ENCODE measurements at regions not wholly inside any gene's neighbourhood (a gene's known extent, or its start where the extent isn't known, plus 50 kb on each side); places are given as distances from the start of the nearest gene placed in this dataset.
"Not testable (repeated sequence)": the region's sequence is repeated elsewhere in the genome, so short reads cannot be mapped to it uniquely, and the experiment has no call there.

- DNase-seq (ENCODE audit: low read depth in 4 of 4, low spot score in 3 of 4), result no peak
These were observed 546.0 kb upstream of the RGMB start for GRCh38 chr5:98227489-98227888.

DNA sequence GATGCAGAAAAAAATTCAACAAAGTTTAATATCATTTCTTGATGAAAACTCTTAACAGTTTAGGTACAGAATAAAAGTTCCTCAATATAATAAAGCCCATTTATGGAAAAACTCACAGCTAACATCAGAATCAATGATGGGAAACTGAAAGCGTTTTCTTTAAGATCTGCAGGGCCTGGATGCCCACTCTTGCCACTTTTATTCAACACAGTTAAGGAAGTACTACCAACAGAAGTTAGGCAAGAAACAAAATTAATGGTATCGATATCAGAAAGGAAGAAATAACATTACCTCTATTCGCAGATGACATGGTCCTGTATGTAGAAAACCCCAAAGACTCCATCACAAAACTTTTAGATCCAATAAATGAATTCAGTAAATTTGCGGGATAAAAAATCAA, 542.4 kb upstream of the RGMB start:
- DNase-seq (ENCODE audit: low read depth in 4 of 4, low spot score in 3 of 4), result no peak

DNA sequence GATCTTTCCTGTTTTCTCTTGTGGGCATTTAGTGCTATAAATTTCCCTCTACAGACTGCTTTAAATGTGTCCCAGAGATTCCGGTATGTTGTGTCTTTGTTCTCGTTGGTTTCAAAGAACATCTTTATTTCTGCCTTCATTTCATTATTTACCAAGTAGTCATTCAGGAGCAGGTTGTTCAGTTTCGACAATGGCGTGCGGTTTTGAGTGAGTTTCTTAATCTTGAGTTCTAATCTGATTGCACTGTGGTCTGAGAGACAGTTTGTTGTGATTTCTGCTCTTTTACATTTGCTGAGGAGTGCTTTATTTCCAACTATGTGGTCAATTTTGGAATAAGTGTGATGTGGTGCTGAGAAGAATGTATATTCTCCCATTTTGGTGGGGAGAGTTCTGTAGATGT, 535.7 kb upstream of the RGMB start:
- DNase-seq (ENCODE audit: low read depth in 4 of 4, low spot score in 3 of 4), result not testable (repeated sequence)

DNA sequence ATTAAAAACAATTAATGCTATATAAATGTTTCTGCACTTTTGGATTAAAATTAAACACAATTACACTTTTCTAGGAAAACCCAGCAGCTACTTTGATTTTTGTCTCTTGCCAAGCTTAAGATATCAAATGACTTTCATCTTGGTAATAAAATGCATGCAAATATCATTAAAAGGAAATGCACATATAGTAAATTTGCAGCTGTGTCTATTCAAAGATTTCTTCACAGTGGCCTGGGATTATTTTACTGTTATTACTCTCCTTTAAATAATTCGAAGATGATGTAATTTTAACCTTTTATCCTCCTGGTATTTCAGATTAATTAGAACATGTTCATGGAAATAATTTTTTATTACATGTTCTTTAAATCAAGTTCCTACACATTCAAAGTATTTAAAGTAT, 529.5 kb upstream of the RGMB start:
- DNase-seq (ENCODE audit: low read depth in 4 of 4, low spot score in 3 of 4), result no peak

DNA sequence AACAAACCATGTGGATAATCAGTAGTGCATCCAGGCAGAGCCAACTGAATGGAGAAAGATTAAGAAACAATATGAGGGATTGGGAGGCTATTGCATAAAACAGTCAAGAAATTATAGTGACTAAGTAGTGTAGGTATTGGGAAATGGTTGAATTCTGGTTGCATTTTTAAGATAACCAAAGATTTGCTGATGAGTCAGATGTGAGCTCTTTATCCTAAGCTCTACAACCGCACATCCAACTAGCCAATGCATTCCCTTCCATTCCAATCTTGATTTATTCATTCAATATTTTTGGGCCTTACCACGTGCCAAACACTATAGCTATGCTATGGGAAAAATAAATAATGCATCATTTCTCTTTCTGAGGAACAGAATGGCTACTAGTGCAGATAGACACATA, 524.5 kb upstream of the RGMB start:
- DNase-seq (ENCODE audit: low read depth in 4 of 4, low spot score in 3 of 4), result no peak

DNA sequence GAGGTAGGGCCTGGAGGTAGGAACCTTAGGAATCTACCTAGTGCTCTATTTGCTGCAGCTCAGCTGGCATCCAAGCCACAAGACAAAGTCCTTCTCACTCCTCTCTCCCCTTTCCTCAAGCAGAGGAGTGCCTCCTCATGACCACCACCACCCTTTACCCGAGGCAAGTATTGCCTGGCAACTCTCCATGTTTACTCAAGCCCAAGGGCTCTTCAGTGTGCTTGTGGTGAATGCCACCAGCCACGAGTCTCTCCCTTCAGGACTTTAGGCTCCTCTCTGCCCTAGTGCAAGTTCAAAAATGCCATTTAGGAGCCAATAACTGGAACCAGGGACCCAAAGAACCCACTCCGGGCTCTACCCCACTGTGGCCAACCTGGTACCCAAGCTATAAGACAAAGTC, 514.5 kb upstream of the RGMB start:
- no peak for DNase-seq (ENCODE audit: low read depth in 4 of 4, low spot score in 3 of 4)

DNA sequence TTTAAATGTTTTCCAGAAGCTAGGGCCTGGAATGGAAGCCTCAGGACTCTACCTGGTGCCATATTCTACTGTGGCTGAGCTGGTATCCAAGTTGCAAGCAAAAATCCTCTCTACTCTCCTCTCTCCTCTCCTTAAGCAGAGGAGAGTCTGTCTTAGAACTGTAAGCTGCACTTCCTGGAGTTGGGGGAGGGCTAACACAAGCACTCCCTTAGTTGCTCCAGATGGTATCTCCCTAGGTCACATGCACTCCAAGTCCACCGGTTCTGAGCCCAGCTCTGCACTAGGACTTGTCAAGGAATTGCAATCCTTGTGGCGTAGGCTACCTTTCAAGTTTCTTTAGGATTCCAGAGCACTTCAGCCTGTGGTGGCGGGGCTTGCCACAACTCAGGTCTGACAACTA, 513.9 kb upstream of the RGMB start:
- no peak for DNase-seq (ENCODE audit: low read depth in 4 of 4, low spot score in 3 of 4)

GRCh38 chr5:98263084-98263483, 510.4 kb upstream of the RGMB start:
- no peak for DNase-seq (ENCODE audit: low read depth in 4 of 4, low spot score in 3 of 4)

DNA sequence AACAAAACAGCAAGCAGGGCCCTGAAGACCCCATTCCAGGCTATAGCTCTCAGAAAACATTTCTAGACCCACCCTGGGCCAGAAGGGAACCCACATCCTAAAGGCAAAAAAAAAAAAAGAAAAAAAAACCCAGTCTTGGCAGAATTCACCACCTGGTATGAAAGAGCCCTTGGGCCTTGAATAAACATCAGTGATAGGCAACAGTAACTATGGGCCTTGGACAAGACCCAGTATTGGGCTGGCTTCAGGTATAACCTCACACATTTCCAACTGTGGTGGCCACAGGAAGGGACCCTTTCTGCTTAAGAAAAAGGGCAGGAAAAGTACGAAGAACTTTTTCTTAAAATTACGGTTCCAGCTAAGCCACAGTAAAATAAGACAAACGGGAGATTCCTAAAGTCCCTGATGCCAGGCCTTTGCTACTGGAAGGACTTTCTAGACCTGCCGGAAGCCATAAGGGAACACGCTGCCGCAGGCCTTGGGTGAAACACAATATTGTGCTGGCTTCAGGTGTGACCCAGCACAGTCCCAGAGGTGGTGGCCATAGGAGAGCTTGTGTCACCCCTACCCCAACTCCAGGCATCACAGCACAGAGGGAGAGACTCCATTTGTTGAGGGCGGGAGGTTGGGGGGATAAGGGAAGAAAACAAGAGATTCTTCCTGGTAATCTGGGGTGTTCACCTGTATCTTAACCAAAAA, 505.2 kb upstream of the RGMB start:
- DNase-seq (ENCODE audit: low read depth in 4 of 4, low spot score in 3 of 4), result no peak

- no peak for DNase-seq (ENCODE audit: low read depth in 4 of 4, low spot score in 3 of 4)
These were observed 497.5 kb upstream of the RGMB start for GRCh38 chr5:98275980-98276379.

DNA sequence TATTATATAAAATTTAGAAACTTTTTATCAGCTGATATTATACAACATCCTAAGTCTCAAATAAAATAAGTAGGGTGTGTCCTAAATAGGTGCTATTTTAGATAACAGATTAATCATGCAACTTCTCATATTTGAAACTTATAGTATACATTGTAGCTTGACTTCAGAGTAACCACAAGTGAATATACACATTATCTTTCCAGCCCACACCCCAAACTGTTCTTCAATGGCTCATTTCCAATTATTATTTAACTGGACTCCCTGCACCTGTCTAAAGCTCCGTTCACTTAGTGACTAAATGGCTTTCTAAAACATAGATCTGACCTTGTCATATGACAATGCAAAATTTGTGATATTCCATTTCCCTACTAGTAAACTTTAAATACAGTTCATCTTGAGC, 490.9 kb upstream of the RGMB start:
- DNase-seq (ENCODE audit: low read depth in 4 of 4, low spot score in 3 of 4), result no peak

- no peak for DNase-seq (ENCODE audit: low read depth in 4 of 4, low spot score in 3 of 4)
These were observed 481.0 kb upstream of the RGMB start for GRCh38 chr5:98292496-98292895.

DNA sequence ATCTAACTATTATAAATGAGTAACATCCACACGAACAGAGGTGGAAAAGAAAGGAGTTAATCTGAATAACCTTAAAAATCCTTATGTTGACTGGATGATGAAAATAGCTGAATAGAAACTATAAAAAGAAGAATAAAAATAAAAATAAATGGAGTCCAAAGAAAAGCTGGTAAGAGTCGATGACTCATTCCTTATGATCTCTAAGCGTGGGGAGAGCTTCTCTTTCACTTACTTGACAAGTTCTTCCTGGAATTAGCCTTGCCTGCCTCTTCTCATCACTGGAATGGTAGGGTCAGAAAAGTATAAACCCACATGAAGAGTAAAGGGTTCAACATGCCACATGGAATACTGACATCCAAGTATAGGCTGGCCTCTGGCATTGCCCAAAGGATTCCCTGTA, 477.0 kb upstream of the RGMB start:
- no peak for DNase-seq (ENCODE audit: low read depth in 4 of 4, low spot score in 3 of 4)

- no peak for DNase-seq (ENCODE audit: low read depth in 4 of 4, low spot score in 3 of 4)
These were observed 474.0 kb upstream of the RGMB start for GRCh38 chr5:98299435-98299834.

- no peak for DNase-seq (ENCODE audit: low read depth in 4 of 4, low spot score in 3 of 4)
These were observed 471.9 kb upstream of the RGMB start for GRCh38 chr5:98301547-98301946.

GRCh38 chr5:98307811-98308210, 465.7 kb upstream of the RGMB start:
- DNase-seq (ENCODE audit: low read depth in 4 of 4, low spot score in 3 of 4), result no peak

GRCh38 chr5:98308231-98308630, 465.2 kb upstream of the RGMB start:
- DNase-seq (ENCODE audit: low read depth in 4 of 4, low spot score in 3 of 4), result no peak

GRCh38 chr5:98308960-98309359, 464.5 kb upstream of the RGMB start:
- DNase-seq (ENCODE audit: low read depth in 4 of 4, low spot score in 3 of 4), result no peak

DNA sequence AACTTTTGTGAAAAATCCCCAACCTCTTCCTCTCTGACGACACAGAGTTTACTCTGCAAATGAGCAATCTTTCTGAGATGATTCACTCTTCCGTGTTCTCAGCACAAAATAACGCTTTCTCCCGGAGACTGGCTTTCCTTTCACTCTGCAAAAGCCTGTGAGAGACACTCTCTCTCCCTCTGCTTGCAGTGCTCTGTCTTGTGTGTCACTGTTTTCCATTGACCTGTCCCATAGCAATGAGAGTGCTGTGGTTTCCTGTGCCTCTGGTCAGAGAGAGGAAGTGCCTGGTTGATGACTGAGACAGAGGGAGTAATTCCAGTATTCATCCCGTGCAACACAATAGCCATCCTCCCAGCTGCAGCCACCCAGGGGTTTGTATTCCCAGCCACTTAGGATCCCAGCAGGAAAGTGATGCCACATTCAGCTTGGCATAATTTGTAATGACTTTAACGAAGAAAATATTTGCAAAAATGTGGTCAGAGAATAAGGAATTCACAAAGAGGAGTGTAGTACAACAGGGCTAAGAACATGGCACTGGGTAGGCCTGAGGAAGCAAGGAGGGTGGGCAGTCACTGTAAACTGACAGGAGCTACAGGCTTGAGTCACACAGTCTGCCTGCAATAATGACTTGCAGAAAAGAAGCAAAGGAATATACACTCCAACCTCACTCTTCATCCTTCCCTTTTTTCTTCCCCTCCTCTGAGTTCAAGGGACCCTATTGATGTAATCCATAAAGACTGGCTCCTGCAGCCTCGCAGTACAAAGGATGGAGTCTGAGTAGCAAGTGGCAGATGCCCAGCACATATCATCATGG, 463.5 kb upstream of the RGMB start:
- no peak for DNase-seq (ENCODE audit: low read depth in 4 of 4, low spot score in 3 of 4)

DNA sequence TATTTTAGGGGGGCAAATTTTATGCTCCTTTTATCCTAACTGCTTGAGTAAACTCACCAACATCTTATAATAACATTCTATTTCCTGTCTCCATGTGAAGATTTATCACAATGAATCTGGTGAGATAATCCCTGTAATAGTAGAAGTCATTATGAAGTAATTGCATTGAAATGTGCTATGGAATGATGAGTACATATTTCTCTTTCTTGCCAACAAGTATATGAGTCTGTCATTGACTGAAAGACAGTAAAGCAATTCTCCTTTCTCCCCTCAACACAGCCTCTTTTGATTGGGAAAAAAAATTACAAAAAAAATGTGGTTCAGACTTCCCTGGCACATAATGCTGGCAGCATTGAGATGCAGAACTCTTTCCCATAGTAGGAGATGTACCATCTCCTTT, 459.2 kb upstream of the RGMB start:
- no peak for DNase-seq (ENCODE audit: low read depth in 4 of 4, low spot score in 3 of 4)

DNA sequence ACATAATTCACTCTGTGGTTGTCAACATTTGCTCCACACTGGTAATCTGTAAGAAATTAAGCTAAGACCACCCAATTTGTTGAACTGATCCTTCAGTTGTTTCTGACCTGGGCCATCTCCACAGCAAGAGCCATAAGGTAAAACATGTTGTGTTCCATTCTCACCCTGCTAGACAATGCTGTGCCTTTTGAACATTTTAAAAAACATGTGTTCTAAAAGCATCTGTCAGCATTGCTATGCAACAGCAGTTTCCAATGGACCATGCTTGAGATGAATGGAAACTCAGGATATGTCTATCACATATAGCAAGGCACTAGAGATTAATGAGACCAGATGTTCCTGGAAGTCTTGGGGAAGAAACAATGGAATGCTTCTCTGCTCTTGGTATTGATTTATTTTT, 455.1 kb upstream of the RGMB start:
- no peak for DNase-seq (ENCODE audit: low read depth in 4 of 4, low spot score in 3 of 4)

DNA sequence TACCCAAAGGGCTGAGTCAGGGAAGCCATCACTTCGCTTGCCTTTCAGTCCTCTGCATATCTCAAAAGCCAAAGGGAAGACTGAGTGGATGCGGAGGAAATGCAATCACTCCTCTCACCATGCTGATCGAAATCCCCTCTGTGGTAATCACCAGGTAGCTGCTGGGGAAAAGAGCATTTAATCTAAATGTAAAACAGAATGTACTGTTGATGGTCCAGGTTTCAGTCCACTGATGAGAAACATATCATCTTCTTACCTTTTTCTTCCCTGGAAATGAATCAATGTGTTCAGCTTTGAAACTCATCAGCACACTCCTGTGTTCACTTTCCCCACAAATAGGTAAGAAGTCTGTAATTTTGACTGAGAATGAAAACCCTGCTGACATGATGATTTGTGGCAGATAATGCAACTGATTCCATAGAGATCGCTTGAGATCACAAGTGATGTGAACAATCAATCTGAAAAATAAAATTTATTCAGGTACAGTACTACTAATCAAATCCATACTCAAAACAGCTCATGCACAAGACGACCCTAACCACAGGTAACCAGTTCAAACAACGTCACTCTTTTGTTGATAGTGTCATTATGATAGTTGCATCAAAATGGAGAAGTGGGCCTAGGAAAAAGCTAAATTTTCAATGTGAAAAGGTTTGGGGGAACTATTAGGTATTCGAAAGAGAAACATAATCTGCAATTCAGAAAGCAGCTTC, 454.0 kb upstream of the RGMB start:
- no peak for DNase-seq (ENCODE audit: low read depth in 4 of 4, low spot score in 3 of 4)

All from right renal pelvis (tissue), 4 donors.